K562 (cell line): ENCODE measurements at regions not wholly inside any gene's neighbourhood (a gene's known extent, or its start where the extent isn't known, plus 50 kb on each side); places are given as distances from the start of the nearest gene placed in this dataset.

Source experiments
- ARID3B ChIP-seq: fragments of 250-450 bp; sonication (Bioruptor Pico); IDR thresholded peaks from 2 replicates; pipeline ENCODE4 v1.4.0; 2020; ENCODE audit warnings: borderline replicate concordance
- ASH1L ChIP-seq: fragments of 450-650 bp; IDR thresholded peaks from 2 replicates; pipeline ENCODE4 v1.6.1; 2018; ENCODE audit warnings: borderline replicate concordance, mild to moderate bottlenecking, low read depth; ENCODE audit not compliant: partially characterized antibody
- CBX3 ChIP-seq, 2 experiments: IDR thresholded peaks; 1 replicate in 1 of 2; 2 replicates in 1 of 2; pipeline ENCODE4 v1.6.1; 2012; ENCODE audit warnings: inconsistent platforms in 2 of 2, low read length in 2 of 2, borderline replicate concordance in 1 of 2, control low read depth in 1 of 2
- CCAR2 ChIP-seq: fragments of 200-400 bp; formaldehyde crosslinking; IDR thresholded peaks from 2 replicates; pipeline ENCODE4 v1.6.1; 2017; ENCODE audit warnings: mild to moderate bottlenecking, low read depth, low read length
- GATA2 ChIP-seq: sonication (generic); formaldehyde crosslinking; IDR thresholded peaks from 2 replicates; pipeline ENCODE4 v1.4.0; 2020; ENCODE audit warnings: mild to moderate bottlenecking, missing genetic modification reagents
- KDM4B ChIP-seq, 2 experiments: fragments of 450-650 bp in 1 of 2; sonication (generic) in 1 of 2; IDR thresholded peaks; 2 replicates each; pipeline ENCODE4 v1.6.1; 2016 to 2017; ENCODE audit warnings: borderline replicate concordance in 2 of 2, antibody characterized with exemption in 1 of 2, low read depth in 1 of 2, mild to moderate bottlenecking in 1 of 2
- MIER1 ChIP-seq: fragments of 450-650 bp; IDR thresholded peaks from 2 replicates; pipeline ENCODE4 v1.6.1; 2016; ENCODE audit warnings: antibody characterized with exemption, mild to moderate bottlenecking, low read depth
- MXI1 ChIP-seq: IDR thresholded peaks from 2 replicates; pipeline ENCODE4 v1.6.1; 2011; ENCODE audit warnings: low read depth, mild to moderate bottlenecking, improper control_type of control experiment, low read length
- NFE2L1 ChIP-seq: fragments of 450-650 bp; IDR thresholded peaks from 2 replicates; pipeline ENCODE4 v1.6.1; 2016; ENCODE audit warnings: missing genetic modification characterization, low read depth, mild to moderate bottlenecking, missing compliant biosample characterization, moderate library complexity, borderline replicate concordance
- NFIC ChIP-seq: fragments of 450-650 bp; IDR thresholded peaks from 2 replicates; pipeline ENCODE4 v1.6.1; 2017; ENCODE audit warnings: mild to moderate bottlenecking, inconsistent platforms
- PKNOX1 ChIP-seq: fragments of 450-650 bp; IDR thresholded peaks from 2 replicates; pipeline ENCODE4 v1.6.1; 2016
- PML ChIP-seq: IDR thresholded peaks from 2 replicates; pipeline ENCODE4 v1.6.1; 2012; ENCODE audit warnings: low read length, inconsistent platforms
- RCOR1 ChIP-seq, 2 experiments: IDR thresholded peaks; 2 replicates each; pipeline ENCODE4 v1.6.1; 2012; ENCODE audit warnings: low read depth in 2 of 2, low read length in 2 of 2, borderline replicate concordance in 1 of 2, improper control_type of control experiment in 1 of 2
- SMARCE1 ChIP-seq: fragments of 450-650 bp; IDR thresholded peaks from 2 replicates; pipeline ENCODE4 v1.7.1; 2016; ENCODE audit warnings: mild to moderate bottlenecking
- TCF3 ChIP-seq: sonication (generic); formaldehyde crosslinking; IDR thresholded peaks from 2 replicates; pipeline ENCODE4 v1.4.0; 2020; ENCODE audit warnings: mild to moderate bottlenecking, missing genetic modification reagents
- TRIM28 ChIP-seq: fragments of 450-650 bp; IDR thresholded peaks from 2 replicates; pipeline ENCODE4 v1.6.1; 2017
- ZBTB33 ChIP-seq: sonication (generic); formaldehyde crosslinking; IDR thresholded peaks from 2 replicates; pipeline ENCODE4 v1.8.1; 2023; ENCODE audit warnings: mild to moderate bottlenecking, missing genetic modification reagents
- ZNF143 ChIP-seq: sonication (generic); formaldehyde crosslinking; IDR thresholded peaks from 2 replicates; pipeline ENCODE4 v1.9.0; 2022; ENCODE audit warnings: mild to moderate bottlenecking, missing genetic modification reagents
- ZNF282 ChIP-seq: sonication (generic); formaldehyde crosslinking; IDR thresholded peaks from 2 replicates; pipeline ENCODE4 v1.8.1; 2023; ENCODE audit warnings: missing genetic modification reagents
- TF ChIP-seq, protein P1 (sequence below): fragments of 450-650 bp; IDR thresholded peaks from 2 replicates; pipeline ENCODE4 v1.6.1; 2017; ENCODE audit warnings: antibody characterized with exemption, mild to moderate bottlenecking

DNA sequence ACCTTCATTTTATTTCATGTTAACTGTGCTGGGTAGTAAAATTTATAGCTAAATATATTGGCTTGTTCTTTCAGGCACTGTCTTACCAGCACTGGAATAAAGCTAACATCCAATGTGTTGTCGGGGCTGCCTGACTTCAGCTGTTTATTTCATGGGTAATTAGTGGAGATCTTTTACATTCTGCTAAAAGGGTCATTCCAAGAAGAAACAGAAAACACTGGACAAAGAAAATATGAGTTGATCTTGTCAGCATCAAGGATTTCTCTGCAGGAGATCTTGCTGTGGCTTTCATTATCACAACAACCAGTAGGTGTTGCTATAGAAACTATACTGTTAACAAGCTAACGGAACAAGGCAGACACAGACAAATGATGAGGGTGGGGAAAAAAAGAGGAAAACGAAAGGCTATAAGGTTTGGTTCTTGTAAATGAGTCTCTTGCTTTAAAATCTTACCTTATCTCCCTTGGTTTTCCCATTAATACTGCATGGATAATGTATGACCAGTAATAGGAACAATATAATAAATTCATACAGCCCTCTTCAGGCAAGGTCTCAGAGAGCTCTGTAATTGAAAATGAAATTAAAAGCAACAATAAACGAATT, 206.8 kb downstream of the SIM1 start (continued):
- TF ChIP-seq MXI1 (peak; percentile 61; the same call in 1 of the 2 replicates), TCF3 (CRISPR knock-in tag) (peak; percentile 78), CCAR2 (no peak), CBX3 (IDR thresholded peaks at IDR 0.05; ENCODE audit: borderline replicate concordance in 1 of 2, low read length in 2 of 2) (peak in 1 of 2 experiments; percentile 83; a peak in 1 of 3 replicates), NFIC (no peak), PKNOX1 (peak; percentile 95), SMARCE1 (peak; percentile 56), ASH1L (no peak), RCOR1 (IDR thresholded peaks at IDR 0.05; ENCODE audit: borderline replicate concordance in 1 of 2, low read depth in 2 of 2, low read length in 2 of 2) (0 out of 4 replicates have a peak, but pooled peaks of 1 of the 2 experiments have one; percentile 28), ZNF143 (CRISPR knock-in tag) (no peak), KDM4B (IDR thresholded peaks at IDR 0.05; ENCODE audit: borderline replicate concordance in 2 of 2, low read depth in 1 of 2) (no peak), TRIM28 (0 out of 2 replicates have a peak, but pooled peaks have one; percentile 42), ARID3B (CRISPR knock-in tag) (no peak), NFE2L1 (tag) (no peak), GATA2 (CRISPR knock-in tag) (peak; percentile 56), MIER1 (no peak), ZBTB33 (CRISPR knock-in tag) (no peak), ZNF282 (CRISPR knock-in tag) (no peak), PML (peak; percentile 53; the same call in 1 of the 2 replicates)
- TF ChIP-seq, protein P1, sequence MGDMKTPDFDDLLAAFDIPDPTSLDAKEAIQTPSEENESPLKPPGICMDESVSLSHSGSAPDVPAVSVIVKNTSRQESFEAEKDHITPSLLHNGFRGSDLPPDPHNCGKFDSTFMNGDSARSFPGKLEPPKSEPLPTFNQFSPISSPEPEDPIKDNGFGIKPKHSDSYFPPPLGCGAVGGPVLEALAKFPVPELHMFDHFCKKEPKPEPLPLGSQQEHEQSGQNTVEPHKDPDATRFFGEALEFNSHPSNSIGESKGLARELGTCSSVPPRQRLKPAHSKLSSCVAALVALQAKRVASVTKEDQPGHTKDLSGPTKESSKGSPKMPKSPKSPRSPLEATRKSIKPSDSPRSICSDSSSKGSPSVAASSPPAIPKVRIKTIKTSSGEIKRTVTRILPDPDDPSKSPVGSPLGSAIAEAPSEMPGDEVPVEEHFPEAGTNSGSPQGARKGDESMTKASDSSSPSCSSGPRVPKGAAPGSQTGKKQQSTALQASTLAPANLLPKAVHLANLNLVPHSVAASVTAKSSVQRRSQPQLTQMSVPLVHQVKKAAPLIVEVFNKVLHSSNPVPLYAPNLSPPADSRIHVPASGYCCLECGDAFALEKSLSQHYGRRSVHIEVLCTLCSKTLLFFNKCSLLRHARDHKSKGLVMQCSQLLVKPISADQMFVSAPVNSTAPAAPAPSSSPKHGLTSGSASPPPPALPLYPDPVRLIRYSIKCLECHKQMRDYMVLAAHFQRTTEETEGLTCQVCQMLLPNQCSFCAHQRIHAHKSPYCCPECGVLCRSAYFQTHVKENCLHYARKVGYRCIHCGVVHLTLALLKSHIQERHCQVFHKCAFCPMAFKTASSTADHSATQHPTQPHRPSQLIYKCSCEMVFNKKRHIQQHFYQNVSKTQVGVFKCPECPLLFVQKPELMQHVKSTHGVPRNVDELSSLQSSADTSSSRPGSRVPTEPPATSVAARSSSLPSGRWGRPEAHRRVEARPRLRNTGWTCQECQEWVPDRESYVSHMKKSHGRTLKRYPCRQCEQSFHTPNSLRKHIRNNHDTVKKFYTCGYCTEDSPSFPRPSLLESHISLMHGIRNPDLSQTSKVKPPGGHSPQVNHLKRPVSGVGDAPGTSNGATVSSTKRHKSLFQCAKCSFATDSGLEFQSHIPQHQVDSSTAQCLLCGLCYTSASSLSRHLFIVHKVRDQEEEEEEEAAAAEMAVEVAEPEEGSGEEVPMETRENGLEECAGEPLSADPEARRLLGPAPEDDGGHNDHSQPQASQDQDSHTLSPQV: peak; percentile 10; the same call in 1 of the 2 replicates
